H1 (cell line): ENCODE measurements at regions not wholly inside any gene's neighbourhood (a gene's known extent, or its start where the extent isn't known, plus 50 kb on each side); places are given as distances from the start of the nearest gene placed in this dataset.

Experiments used
- CTCF ChIA-PET: fragments of 300-600 bp; sonication (Branson Sonifier 250); formaldehyde crosslinking; loops from one replicate; lab custom pipeline; 2021; ENCODE audit not compliant: partially characterized antibody; lab: Charles Lee
- POLR2A ChIA-PET: fragments of 300-600 bp; sonication (Branson Sonifier 250); formaldehyde crosslinking; loops from one replicate; lab custom pipeline; 2021; ENCODE audit warnings: inconsistent platforms; ENCODE audit not compliant: partially characterized antibody; lab: Charles Lee
- DNase-seq, 2 experiments: peaks; one replicate each; pipeline versions ENCODE4 v3.0.0 to v3.0.0-alpha.2; 2010 to 2022; ENCODE audit warnings: low spot score in 2 of 2, low read depth in 1 of 2, mixed read lengths in 1 of 2
- FAIRE-seq: peaks from 2 replicates; lab custom pipeline; 2011; peaks lifted over from hg19 to GRCh38; lab: Jason Lieb, UNC
- H2AFZ ChIP-seq: 2 replicates; pipeline ENCODE4 v1.8.1; 2012; ENCODE audit warnings: low read length, inconsistent platforms
- H2AK5ac ChIP-seq: 2 replicates; pipeline ENCODE4 v1.6.1; 2013; ENCODE audit warnings: low read depth, low read length
- H2BK120ac ChIP-seq: replicated peaks from 2 replicates; pipeline ENCODE3; 2013; ENCODE audit warnings: low read depth, low read length, inconsistent platforms
- H2BK12ac ChIP-seq: 2 replicates; pipeline ENCODE4 v1.6.1; 2013; ENCODE audit warnings: low read depth, low read length
- H2BK15ac ChIP-seq: 2 replicates; pipeline ENCODE4 v1.6.1; 2013; ENCODE audit warnings: low read length
- H2BK20ac ChIP-seq: 2 replicates; pipeline ENCODE4 v1.6.1; 2013; ENCODE audit warnings: low read length
- H2BK5ac ChIP-seq: 2 replicates; pipeline ENCODE4 v1.6.1; 2013; ENCODE audit warnings: low read depth, low read length
- H3K14ac ChIP-seq: 2 replicates; pipeline ENCODE4 v1.6.1; 2013; ENCODE audit warnings: inconsistent platforms; ENCODE audit not compliant: insufficient read length
- H3K18ac ChIP-seq: 2 replicates; pipeline ENCODE4 v1.6.1; 2013; ENCODE audit warnings: low read length; ENCODE audit errors: extremely low read depth
- H3K23ac ChIP-seq: 2 replicates; pipeline ENCODE4 v1.6.1; 2013; ENCODE audit warnings: inconsistent platforms; ENCODE audit not compliant: insufficient read length
- H3K23me2 ChIP-seq: 2 replicates; pipeline ENCODE4 v1.6.1; 2013; ENCODE audit warnings: low read depth, low read length
- H3K27ac ChIP-seq: 2 replicates; pipeline ENCODE4 v1.6.1; 2011; ENCODE audit warnings: low read depth, low read length, inconsistent platforms
- H3K27me3 ChIP-seq, 4 experiments: replicated peaks in 1 of 4; 1 replicate in 1 of 4; 2 replicates in 3 of 4; pipeline versions ENCODE4 v1.6.1 to v1.8.1; 2011 to 2013; ENCODE audit warnings: low read length in 3 of 4, mild to moderate bottlenecking in 3 of 4, inconsistent platforms in 2 of 4, mixed read lengths in 2 of 4, moderate library complexity in 1 of 4; ENCODE audit not compliant: control insufficient read depth in 3 of 4, insufficient read depth in 3 of 4; ENCODE audit errors: extremely low read depth in 1 of 4
- H3K36me3 ChIP-seq, 4 experiments: 2 replicates each; pipeline versions ENCODE4 v1.6.1 to v1.8.1; 2011 to 2013; ENCODE audit warnings: mild to moderate bottlenecking in 4 of 4, low read length in 3 of 4, moderate library complexity in 2 of 4, control low read depth in 1 of 4, inconsistent platforms in 1 of 4; ENCODE audit not compliant: insufficient read depth in 4 of 4, control insufficient read depth in 2 of 4
- H3K4ac ChIP-seq: replicated peaks from 2 replicates; pipeline ENCODE3; 2013; ENCODE audit warnings: low read length, low read depth, mixed read lengths, inconsistent platforms; ENCODE audit not compliant: insufficient read length
- H3K4me1 ChIP-seq, 4 experiments: replicated peaks in 1 of 4; 1 replicate in 1 of 4; 2 replicates in 3 of 4; pipeline versions ENCODE4 v1.6.1 to v1.8.1; 2011 to 2013; ENCODE audit warnings: low read length in 3 of 4, inconsistent platforms in 2 of 4, mixed read lengths in 1 of 4; ENCODE audit not compliant: insufficient read depth in 4 of 4, control insufficient read depth in 3 of 4
- H3K4me2 ChIP-seq, 2 experiments: 2 replicates each; pipeline versions ENCODE4 v1.6.1 to v1.8.1; 2011 to 2013; ENCODE audit warnings: low read depth in 2 of 2, low read length in 2 of 2, control low read depth in 1 of 2, inconsistent platforms in 1 of 2, mild to moderate bottlenecking in 1 of 2; ENCODE audit not compliant: insufficient read depth in 1 of 2
- H3K4me3 ChIP-seq, 4 experiments: fragments of 200-600, 300-600 bp in 1 of 4; sonication (generic), shearing (Covaris generic), sonication (Bioruptor Twin) in 1 of 4; 2 replicates each; pipeline versions ENCODE4 v1.5.1 to v1.8.1; 2011 to 2016; ENCODE audit warnings: low read length in 4 of 4, low read depth in 3 of 4, control low read depth in 2 of 4, inconsistent platforms in 2 of 4, mild to moderate bottlenecking in 2 of 4, mixed read lengths in 1 of 4, moderate library complexity in 1 of 4; ENCODE audit not compliant: insufficient read depth in 2 of 4; ENCODE audit errors: extremely low read depth in 1 of 4
- H3K56ac ChIP-seq: replicated peaks from 2 replicates; pipeline ENCODE3; 2013; ENCODE audit warnings: low read depth, mild to moderate bottlenecking, mixed read lengths, low read length, inconsistent platforms; ENCODE audit not compliant: insufficient read length
- H3K79me1 ChIP-seq: 2 replicates; pipeline ENCODE4 v1.6.1; 2013; ENCODE audit warnings: low read depth, low read length, control low read depth
- H3K79me2 ChIP-seq, 2 experiments: 2 replicates each; pipeline versions ENCODE4 v1.6.1 to v1.8.1; 2012 to 2013; ENCODE audit warnings: low read length in 2 of 2, mild to moderate bottlenecking in 2 of 2, inconsistent platforms in 1 of 2; ENCODE audit not compliant: insufficient read depth in 2 of 2, control insufficient read depth in 1 of 2
- H3K9ac ChIP-seq, 4 experiments: replicated peaks in 1 of 4; 1 replicate in 1 of 4; 2 replicates in 3 of 4; pipeline versions ENCODE4 v1.6.1 to v1.8.1; 2011 to 2013; ENCODE audit warnings: low read depth in 3 of 4, low read length in 3 of 4, control low read depth in 2 of 4, mild to moderate bottlenecking in 2 of 4, moderate library complexity in 2 of 4, inconsistent platforms in 1 of 4; ENCODE audit errors: extremely low read depth in 1 of 4
- H3K9me3 ChIP-seq, 2 experiments: 2 replicates each; pipeline versions ENCODE4 v1.6.1 to v1.8.1; 2012 to 2013; ENCODE audit warnings: mild to moderate bottlenecking in 2 of 2, moderate library complexity in 2 of 2, control low read depth in 1 of 2, inconsistent platforms in 1 of 2, low read depth in 1 of 2, low read length in 1 of 2, mixed read lengths in 1 of 2; ENCODE audit not compliant: insufficient read depth in 2 of 2
- H4K20me1 ChIP-seq, 2 experiments: replicated peaks in 1 of 2; 2 replicates each; pipeline versions ENCODE3 to v1.8.1; 2011 to 2013; ENCODE audit warnings: inconsistent platforms in 2 of 2, low read length in 2 of 2, mild to moderate bottlenecking in 1 of 2; ENCODE audit not compliant: insufficient read depth in 2 of 2, control insufficient read depth in 1 of 2
- H4K5ac ChIP-seq: 2 replicates; pipeline ENCODE4 v1.6.1; 2013; ENCODE audit warnings: low read length, low read depth, mixed read lengths, inconsistent platforms; ENCODE audit not compliant: insufficient read length
- H4K8ac ChIP-seq: 2 replicates; pipeline ENCODE4 v1.8.0; 2013; ENCODE audit warnings: mild to moderate bottlenecking, moderate library complexity, low read length, inconsistent platforms; ENCODE audit not compliant: insufficient read depth; ENCODE audit errors: extremely low read depth
- H4K91ac ChIP-seq: replicated peaks from 2 replicates; pipeline ENCODE3; 2013; ENCODE audit warnings: low read length, mixed read lengths, inconsistent platforms; ENCODE audit not compliant: insufficient read length
- GTF2F1 ChIP-seq: IDR thresholded peaks from 2 replicates; pipeline ENCODE4 v1.6.1; 2012; ENCODE audit warnings: low read depth, low read length, improper control_type of control experiment, borderline replicate concordance
- JUN ChIP-seq: IDR thresholded peaks from 2 replicates; pipeline ENCODE4 v1.6.1; 2011; ENCODE audit warnings: low read depth, mild to moderate bottlenecking, improper control_type of control experiment, low read length
- KDM4A ChIP-seq: IDR thresholded peaks from one replicate; pipeline ENCODE4 v1.7.1; 2012; ENCODE audit warnings: low read depth, mild to moderate bottlenecking, moderate library complexity, low read length, inconsistent platforms; ENCODE audit not compliant: severe bottlenecking
- KDM5A ChIP-seq: fragments of 200-600 bp; IDR thresholded peaks from 2 replicates; pipeline ENCODE4 v1.7.1; 2012; ENCODE audit warnings: mild to moderate bottlenecking, low read length, inconsistent platforms, mixed read lengths
- RBBP5 ChIP-seq: IDR thresholded peaks from 2 replicates; pipeline ENCODE4 v1.7.1; 2012; ENCODE audit warnings: low read depth, mild to moderate bottlenecking, inconsistent platforms, low read length, moderate library complexity, borderline replicate concordance
- SAP30 ChIP-seq: fragments of 300-600 bp; sonication (generic); IDR thresholded peaks from 2 replicates; pipeline ENCODE4 v1.7.1; 2012; ENCODE audit warnings: low read length, moderate library complexity, mild to moderate bottlenecking, inconsistent platforms; ENCODE audit not compliant: insufficient read depth, insufficient replicate concordance
- SIX5 ChIP-seq: IDR thresholded peaks from 2 replicates; pipeline ENCODE4 v1.6.1; 2011; ENCODE audit warnings: mild to moderate bottlenecking, low read depth, low read length
- TCF12 ChIP-seq: IDR thresholded peaks from 2 replicates; pipeline ENCODE4 v1.6.1; 2011; ENCODE audit warnings: low read depth, mild to moderate bottlenecking, low read length
- WGBS, 2 experiments: shearing (Covaris generic) in 1 of 2; methylation state at CpG; one replicate each; pipeline versions ENCODE4 v1.1.6 to v1.1.7; 2013 to 2015; ENCODE audit warnings: low lambda C conversion rate in 2 of 2, mixed read lengths in 2 of 2, inconsistent platforms in 1 of 2, low coverage in 1 of 2, missing lambda C conversion rate in 1 of 2; ENCODE audit not compliant: insufficient replicate concordance in 2 of 2, insufficient coverage in 1 of 2, insufficient read length in 1 of 2; ENCODE audit errors: extremely low coverage in 1 of 2, missing lambda C conversion rate in 1 of 2; 5-methylcytosine and 5-hydroxymethylcytosine counted together
- TF ChIP-seq, protein P1 (sequence below): IDR thresholded peaks from 2 replicates; pipeline ENCODE4 v1.6.1; 2012; ENCODE audit warnings: inconsistent platforms
- TF ChIP-seq, protein P2 (sequence below), 3 experiments: IDR thresholded peaks; 1 replicate in 2 of 3; 2 replicates in 1 of 3; pipeline versions ENCODE4 v1.5.1 to v1.6.1; 2011; ENCODE audit warnings: low read length in 3 of 3, mild to moderate bottlenecking in 3 of 3, inconsistent platforms in 2 of 3, low read depth in 1 of 3, moderate library complexity in 1 of 3; ENCODE audit not compliant: insufficient read depth in 1 of 3; ENCODE audit errors: control extremely low read depth in 1 of 3

DNA sequence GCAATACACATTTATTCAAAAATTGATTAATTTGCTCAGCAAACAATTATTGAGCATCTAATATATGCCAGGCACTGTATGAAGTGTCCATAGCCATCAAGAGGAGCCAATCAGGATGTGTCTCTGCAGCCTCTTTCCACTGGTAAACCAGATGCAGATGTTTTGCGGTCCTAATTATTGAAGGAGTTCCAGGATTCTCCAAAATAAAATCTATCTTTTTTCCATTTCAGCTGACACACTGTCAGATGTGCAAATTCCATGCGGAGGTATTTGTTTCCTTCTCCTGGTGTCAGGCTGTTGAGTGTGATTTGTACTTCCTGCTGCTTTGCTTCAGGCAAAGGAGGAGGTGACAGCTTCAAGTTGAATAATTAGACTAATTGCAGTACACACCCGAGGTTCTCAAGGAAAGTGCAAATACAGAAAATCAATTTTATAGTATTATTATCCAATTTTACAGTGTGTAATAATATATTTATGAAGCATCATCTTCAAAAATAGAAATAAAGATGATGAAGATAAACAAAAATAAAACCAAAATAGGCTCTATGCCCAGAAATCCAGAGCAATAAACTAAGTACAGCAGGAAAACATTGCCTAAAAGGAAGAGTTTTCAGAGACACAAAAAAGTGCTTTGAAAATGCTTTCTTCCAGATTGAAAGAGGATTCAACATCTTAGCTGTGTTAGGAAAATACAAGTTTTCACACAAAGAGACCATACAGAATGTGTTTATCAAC lies 1352.9 kb upstream of the CHAC2 start:
- no peak overlapping the region for H2BK12ac ChIP-seq
- no peak overlapping the region for H3K18ac ChIP-seq
- H3K27ac ChIP-seq, result no peak overlapping the region
- H3K9me3 ChIP-seq, result peaks cover 3 to 7% of the 10 kb centered on the region in 2 experiments
- H4K91ac ChIP-seq, result no peak overlapping the region
- H2AFZ ChIP-seq, result no peak overlapping the region
- no peak overlapping the region for H2BK20ac ChIP-seq
- ChIA-PET POLR2A (no interaction called here), CTCF (interaction anchor here (1.0 to 2.3 kb wide), 5 partner anchors 10 to 199 kb away, joined by 3 to 12 read pairs (median 3); no protein-coding TSS in a partner anchor)
- H3K4me1 ChIP-seq, result no peaks in the 10 kb centered on the region
- H3K79me2 ChIP-seq, result no peaks in the 10 kb centered on the region
- no peak overlapping the region for H3K14ac ChIP-seq
- H4K20me1 ChIP-seq, result no peaks in the 10 kb centered on the region
- H3K79me1 ChIP-seq, result no peaks in the 10 kb centered on the region
- H3K23me2 ChIP-seq, result no peaks in the 10 kb centered on the region
- no peak overlapping the region for H4K8ac ChIP-seq
- H2BK5ac ChIP-seq, result no peak overlapping the region
- H2AK5ac ChIP-seq, result no peak overlapping the region
- no peak overlapping the region for H3K4ac ChIP-seq
- H2BK120ac ChIP-seq, result no peak overlapping the region
- H3K4me3 ChIP-seq, result no peak overlapping the region
- no peak overlapping the region for H3K9ac ChIP-seq
- WGBS, 2 experiments, result 91% methylated on average over 3 of the region's 3 CpGs; no CpG with 5 or more reads in 1 of the 2 experiments
- H3K23ac ChIP-seq, result no peak overlapping the region
- H3K36me3 ChIP-seq, result no peaks in the 10 kb centered on the region
- DNase-seq, result no peak
- no peaks in the 10 kb centered on the region for H3K27me3 ChIP-seq
- no peak overlapping the region for H2BK15ac ChIP-seq
- no peak overlapping the region for H3K4me2 ChIP-seq
- no peak overlapping the region for H3K56ac ChIP-seq
- no peak for FAIRE-seq
- H4K5ac ChIP-seq, result no peak overlapping the region
- TF ChIP-seq RBBP5, result no peak
- no peak for TF ChIP-seq JUN
- TF ChIP-seq, protein P1, sequence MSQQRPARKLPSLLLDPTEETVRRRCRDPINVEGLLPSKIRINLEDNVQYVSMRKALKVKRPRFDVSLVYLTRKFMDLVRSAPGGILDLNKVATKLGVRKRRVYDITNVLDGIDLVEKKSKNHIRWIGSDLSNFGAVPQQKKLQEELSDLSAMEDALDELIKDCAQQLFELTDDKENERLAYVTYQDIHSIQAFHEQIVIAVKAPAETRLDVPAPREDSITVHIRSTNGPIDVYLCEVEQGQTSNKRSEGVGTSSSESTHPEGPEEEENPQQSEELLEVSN, result no peak
- TF ChIP-seq KDM4A, result no peak
- no peak for TF ChIP-seq SAP30
- no peak for TF ChIP-seq GTF2F1
- TF ChIP-seq SIX5, result no peak
- TF ChIP-seq TCF12, result no peak
- TF ChIP-seq KDM5A, result no peak
- TF ChIP-seq, protein P2, sequence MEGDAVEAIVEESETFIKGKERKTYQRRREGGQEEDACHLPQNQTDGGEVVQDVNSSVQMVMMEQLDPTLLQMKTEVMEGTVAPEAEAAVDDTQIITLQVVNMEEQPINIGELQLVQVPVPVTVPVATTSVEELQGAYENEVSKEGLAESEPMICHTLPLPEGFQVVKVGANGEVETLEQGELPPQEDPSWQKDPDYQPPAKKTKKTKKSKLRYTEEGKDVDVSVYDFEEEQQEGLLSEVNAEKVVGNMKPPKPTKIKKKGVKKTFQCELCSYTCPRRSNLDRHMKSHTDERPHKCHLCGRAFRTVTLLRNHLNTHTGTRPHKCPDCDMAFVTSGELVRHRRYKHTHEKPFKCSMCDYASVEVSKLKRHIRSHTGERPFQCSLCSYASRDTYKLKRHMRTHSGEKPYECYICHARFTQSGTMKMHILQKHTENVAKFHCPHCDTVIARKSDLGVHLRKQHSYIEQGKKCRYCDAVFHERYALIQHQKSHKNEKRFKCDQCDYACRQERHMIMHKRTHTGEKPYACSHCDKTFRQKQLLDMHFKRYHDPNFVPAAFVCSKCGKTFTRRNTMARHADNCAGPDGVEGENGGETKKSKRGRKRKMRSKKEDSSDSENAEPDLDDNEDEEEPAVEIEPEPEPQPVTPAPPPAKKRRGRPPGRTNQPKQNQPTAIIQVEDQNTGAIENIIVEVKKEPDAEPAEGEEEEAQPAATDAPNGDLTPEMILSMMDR (IDR thresholded peaks at IDR 0.05; ENCODE audit: control extremely low read depth in 1 of 3, insufficient read depth in 1 of 3, low read depth in 1 of 3, low read length in 3 of 3), result no peak
